OCI-LY1 (cell line): ENCODE measurements at regions not wholly inside any gene's neighbourhood (a gene's known extent, or its start where the extent isn't known, plus 50 kb on each side); places are given as distances from the start of the nearest gene placed in this dataset.

Experiments
- H2AFZ ChIP-seq: fragments of 200-600 bp; sonication (generic), shearing (Covaris generic); 2 replicates; pipeline ENCODE4 v1.6.0; 2014; ENCODE audit warnings: antibody characterized with exemption, mild to moderate bottlenecking, low read length
- H3F3A ChIP-seq: fragments of 200-600 bp; sonication (generic), shearing (Covaris generic); 2 replicates; pipeline ENCODE4 v1.6.0; 2014; ENCODE audit warnings: mild to moderate bottlenecking, antibody characterized with exemption, low read length, moderate library complexity; ENCODE audit not compliant: insufficient read depth
- H3K27ac ChIP-seq: fragments of 200-600 bp; sonication (generic); 2 replicates; pipeline ENCODE4 v1.5.1; 2014; ENCODE audit warnings: low read length, mixed run types, mild to moderate bottlenecking, low read depth; ENCODE audit not compliant: poor library complexity, severe bottlenecking
- H3K27me3 ChIP-seq: fragments of 200-600 bp; sonication (generic); 2 replicates; pipeline ENCODE4 v1.6.0; 2014; ENCODE audit warnings: antibody characterized with exemption, mild to moderate bottlenecking, low read length, moderate library complexity; ENCODE audit not compliant: insufficient read depth
- H3K36me3 ChIP-seq: fragments of 200-600 bp; sonication (generic); 2 replicates; pipeline ENCODE4 v1.6.1; 2014; ENCODE audit warnings: mild to moderate bottlenecking, antibody characterized with exemption, low read length, moderate library complexity, mixed read lengths; ENCODE audit not compliant: insufficient read depth
- H3K4me1 ChIP-seq: fragments of 200-600 bp; sonication (generic); 2 replicates; pipeline ENCODE4 v1.5.1; 2014; ENCODE audit warnings: mild to moderate bottlenecking, low read length, moderate library complexity; ENCODE audit not compliant: insufficient read depth, severe bottlenecking
- H3K4me2 ChIP-seq: fragments of 200-600 bp; sonication (generic), shearing (Covaris generic); 2 replicates; pipeline ENCODE4 v1.6.1; 2014; ENCODE audit warnings: low read length
- H3K4me3 ChIP-seq: fragments of 200-600 bp; sonication (generic); 2 replicates; pipeline ENCODE4 v1.5.1; 2014; ENCODE audit warnings: low read length, low read depth, mild to moderate bottlenecking, mixed read lengths; ENCODE audit not compliant: poor library complexity, severe bottlenecking
- H3K79me2 ChIP-seq: fragments of 200-600 bp; shearing (Covaris generic); 2 replicates; pipeline ENCODE4 v1.6.1; 2016; ENCODE audit warnings: mixed run types, low read length, mixed read lengths; ENCODE audit not compliant: insufficient read depth
- H3K9ac ChIP-seq: fragments of 200-600 bp; sonication (generic), shearing (Covaris generic); 2 replicates; pipeline ENCODE4 v1.6.1; 2014; ENCODE audit warnings: mild to moderate bottlenecking, low read length, mixed read lengths
- H3K9me2 ChIP-seq: fragments of 200-600 bp; sonication (generic), shearing (Covaris generic); 2 replicates; pipeline ENCODE4 v1.6.1; 2014; ENCODE audit warnings: low read depth, mild to moderate bottlenecking, low read length, mixed read lengths
- H3K9me3 ChIP-seq: fragments of 200-600 bp; shearing (Covaris generic); 2 replicates; pipeline ENCODE4 v1.6.1; 2014; ENCODE audit warnings: low read length, mixed read lengths
- H4K20me1 ChIP-seq: fragments of 200-600 bp; sonication (generic), shearing (Covaris generic); 2 replicates; pipeline ENCODE4 v1.6.0; 2016; ENCODE audit warnings: mild to moderate bottlenecking, low read length; ENCODE audit not compliant: insufficient read depth
- CTCF ChIP-seq: fragments of 200-600 bp; sonication (generic), shearing (Covaris generic); IDR thresholded peaks from 2 replicates; pipeline ENCODE4 v1.5.1; 2017; ENCODE audit warnings: mild to moderate bottlenecking, antibody characterized with exemption, low read length, moderate library complexity, mixed read lengths
- EZH2 ChIP-seq: fragments of 200-600 bp; sonication (generic), shearing (Covaris generic); IDR thresholded peaks from 2 replicates; pipeline ENCODE4 v1.8.0; 2017; ENCODE audit warnings: borderline replicate concordance, mixed run types, mild to moderate bottlenecking, antibody characterized with exemption, low read length, moderate library complexity, mixed read lengths

- H3K27me3 ChIP-seq = no peaks in the 10 kb centered on the region; the same call in 1 of the 2 replicates
- H3K4me2 ChIP-seq = no peak overlapping the region
- no peaks in the 10 kb centered on the region for H3K9me2 ChIP-seq
- no peak overlapping the region for H2AFZ ChIP-seq
- TF ChIP-seq CTCF = no peak
- TF ChIP-seq EZH2 = no peak
- no peaks in the 10 kb centered on the region for H3K36me3 ChIP-seq
- H3F3A ChIP-seq = no peaks in the 10 kb centered on the region
- no peaks in the 10 kb centered on the region for H4K20me1 ChIP-seq
- no peak overlapping the region for H3K27ac ChIP-seq
- no peaks in the 10 kb centered on the region for H3K4me1 ChIP-seq
- no peaks in the 10 kb centered on the region for H3K79me2 ChIP-seq
- H3K9me3 ChIP-seq = no peaks in the 10 kb centered on the region
- no peak overlapping the region for H3K9ac ChIP-seq
- no peak overlapping the region for H3K4me3 ChIP-seq
Observed at GRCh38 chr3:193816028-193816395, 223.0 kb downstream of the OPA1 start.

GRCh38 chr3:193816656-193817311, 223.8 kb downstream of the OPA1 start:
- no peaks in the 10 kb centered on the region for H3K36me3 ChIP-seq
- H3F3A ChIP-seq = no peaks in the 10 kb centered on the region
- no peak overlapping the region for H2AFZ ChIP-seq
- no peaks in the 10 kb centered on the region for H3K79me2 ChIP-seq
- no peak overlapping the region for H3K4me3 ChIP-seq
- TF ChIP-seq CTCF (no peak), EZH2 (no peak)
- no peak overlapping the region for H3K4me2 ChIP-seq
- H3K4me1 ChIP-seq = no peaks in the 10 kb centered on the region
- no peaks in the 10 kb centered on the region for H3K9me3 ChIP-seq
- no peak overlapping the region for H3K27ac ChIP-seq
- H3K9ac ChIP-seq = no peak overlapping the region
- H4K20me1 ChIP-seq = no peaks in the 10 kb centered on the region
- no peaks in the 10 kb centered on the region for H3K9me2 ChIP-seq
- no peaks in the 10 kb centered on the region; the same call in 1 of the 2 replicates for H3K27me3 ChIP-seq

GRCh38 chr3:193819117-193820010, 226.4 kb downstream of the OPA1 start:
- TF ChIP-seq EZH2 (no peak), CTCF (no peak)
- Histone ChIP-seq H4K20me1 (no peaks in the 10 kb centered on the region), H3F3A (no peaks in the 10 kb centered on the region), H3K36me3 (no peaks in the 10 kb centered on the region), H3K27ac (no peak overlapping the region), H3K4me2 (no peak overlapping the region), H3K27me3 (no peaks in the 10 kb centered on the region; the same call in 1 of the 2 replicates), H3K79me2 (no peaks in the 10 kb centered on the region), H3K4me3 (no peak overlapping the region), H3K9me3 (no peaks in the 10 kb centered on the region), H3K4me1 (no peaks in the 10 kb centered on the region), H3K9ac (no peak overlapping the region), H3K9me2 (no peaks in the 10 kb centered on the region), H2AFZ (no peak overlapping the region)
